HepG2 (cell line): ENCODE measurements at regions not wholly inside any gene's neighbourhood (a gene's known extent, or its start where the extent isn't known, plus 50 kb on each side); places are given as distances from the start of the nearest gene placed in this dataset.

ENCODE experiments used
- ATAC-seq: fragments of 200-7000 bp; cut with Tn5 transposase; 3 replicates; pipeline ENCODE4 v1.9.1; 2020; ENCODE audit warnings: mild to moderate bottlenecking, moderate library complexity
- BruUV-seq: library from RNA; stranded (reverse); fragments of 400-500 nt; replicated peaks from 2 replicates; lab custom pipeline; 2021; lab: Mats Ljungman, UMichigan
- CTCF ChIA-PET: fragments of 300-600 bp; formaldehyde crosslinking; extraction: SDS; loops from one replicate; lab custom pipeline; 2021; ENCODE audit warnings: low total read pairs, inconsistent platforms, low intra/inter-chr PET ratio; lab: Yijun Ruan, JAX
- POLR2A ChIA-PET: fragments of 350-600 bp; sonication (Branson Sonifier 250); formaldehyde crosslinking; loops from one replicate; lab custom pipeline; 2020; ENCODE audit warnings: antibody characterized with exemption, inconsistent platforms; lab: Yijun Ruan, JAX
- DNase-seq: peaks from one replicate; pipeline ENCODE4 v3.0.0-alpha.2; 2015; ENCODE audit warnings: low spot score
- FAIRE-seq: peaks from 3 replicates; lab custom pipeline; 2011; peaks lifted over from hg19 to GRCh38; lab: Jason Lieb, UNC
- H2AFZ ChIP-seq: one replicate; pipeline ENCODE4 v1.6.1; 2011; ENCODE audit warnings: low read length, inconsistent platforms
- H3K27ac ChIP-seq: fragments of 300-600 bp; 3 replicates; pipeline ENCODE4 v1.8.0; 2011; ENCODE audit warnings: mixed run types, mild to moderate bottlenecking, mixed read lengths, low read length, inconsistent platforms; ENCODE audit not compliant: insufficient read depth; ENCODE audit errors: extremely low read length
- H3K27me3 ChIP-seq, 2 experiments: fragments of 200-600 bp in 1 of 2; 2 replicates in 1 of 2; 3 replicates in 1 of 2; pipeline versions ENCODE4 v1.6.0 to v1.8.0; 2011; ENCODE audit warnings: low read length in 2 of 2, mild to moderate bottlenecking in 2 of 2, moderate library complexity in 2 of 2, inconsistent platforms in 1 of 2; ENCODE audit not compliant: insufficient read depth in 2 of 2, control insufficient read depth in 1 of 2
- H3K36me3 ChIP-seq, 2 experiments: fragments of 200-600 bp in 1 of 2; replicated peaks in 1 of 2; 2 replicates in 1 of 2; 3 replicates in 1 of 2; pipeline versions ENCODE4 v1.5.1 to v1.8.0; 2011; ENCODE audit warnings: low read length in 2 of 2, inconsistent platforms in 1 of 2; ENCODE audit not compliant: insufficient read depth in 2 of 2, control insufficient read depth in 1 of 2
- H3K4me1 ChIP-seq: 2 replicates; pipeline ENCODE4 v1.5.1; 2012; ENCODE audit warnings: low read length, inconsistent platforms; ENCODE audit not compliant: insufficient read depth
- H3K4me2 ChIP-seq: 2 replicates; pipeline ENCODE4 v1.6.0; 2011; ENCODE audit warnings: low read depth, low read length, inconsistent platforms
- H3K4me3 ChIP-seq, 3 experiments: fragments of 200-600 bp in 1 of 3; sonication (generic), shearing (Covaris generic) in 1 of 3; replicated peaks in 1 of 3; 2 replicates each; pipeline ENCODE4 v1.5.1; 2011 to 2016; ENCODE audit warnings: low read length in 3 of 3, inconsistent platforms in 2 of 3, low read depth in 2 of 3, mild to moderate bottlenecking in 2 of 3, control low read depth in 1 of 3, mixed read lengths in 1 of 3; ENCODE audit not compliant: insufficient read depth in 1 of 3
- H3K79me2 ChIP-seq: one replicate; pipeline ENCODE4 v1.6.1; 2011; ENCODE audit warnings: low read length, inconsistent platforms; ENCODE audit not compliant: insufficient read depth
- H3K9ac ChIP-seq: 2 replicates; pipeline ENCODE4 v1.6.0; 2011; ENCODE audit warnings: mild to moderate bottlenecking, low read depth, low read length, inconsistent platforms; ENCODE audit not compliant: insufficient read depth
- H3K9me3 ChIP-seq: 2 replicates; pipeline ENCODE4 v1.5.1; 2012; ENCODE audit warnings: mild to moderate bottlenecking, low read length
- H4K20me1 ChIP-seq: 2 replicates; pipeline ENCODE4 v1.6.0; 2011; ENCODE audit warnings: inconsistent platforms, mild to moderate bottlenecking, low read length, moderate library complexity; ENCODE audit not compliant: insufficient read depth
- CCDC6 ChIP-seq: sonication (generic); formaldehyde crosslinking; IDR thresholded peaks from 2 replicates; pipeline ENCODE4 v1.8.1; 2022; ENCODE audit warnings: mild to moderate bottlenecking, missing genetic modification reagents, moderate library complexity
- FOXO4 ChIP-seq: sonication (generic); formaldehyde crosslinking; conservative IDR thresholded peaks from 2 replicates; pipeline ENCODE4 v1.8.1; 2023; ENCODE audit warnings: missing genetic modification reagents
- HNRNPLL ChIP-seq: fragments of 200-400 bp; formaldehyde crosslinking; IDR thresholded peaks from 2 replicates; pipeline ENCODE4 v1.6.1; 2017; ENCODE audit warnings: mild to moderate bottlenecking, low read depth, low read length; ENCODE audit not compliant: poor library complexity, severe bottlenecking
- HOXA5 ChIP-seq: sonication (generic); formaldehyde crosslinking; IDR thresholded peaks from 2 replicates; pipeline ENCODE4 v1.4.0; 2020; ENCODE audit warnings: missing genetic modification reagents
- RFX1 ChIP-seq: fragments of 450-650 bp; IDR thresholded peaks from 2 replicates; pipeline ENCODE4 v1.6.1; 2017
- SETDB1 ChIP-seq: sonication (generic); formaldehyde crosslinking; IDR thresholded peaks from 2 replicates; pipeline ENCODE4 v1.5.1; 2020; ENCODE audit warnings: missing genetic modification reagents, mild to moderate bottlenecking, borderline replicate concordance
- THRA ChIP-seq: sonication (generic); formaldehyde crosslinking; IDR thresholded peaks from 2 replicates; pipeline ENCODE4 v1.4.0; 2020; ENCODE audit warnings: missing genetic modification reagents, borderline replicate concordance
- XRCC5 ChIP-seq: fragments of 200-400 bp; formaldehyde crosslinking; optimal IDR thresholded peaks from 2 replicates; pipeline ENCODE3; 2017; ENCODE audit warnings: mild to moderate bottlenecking, low read length
- ZFYVE20 ChIP-seq: sonication (generic); formaldehyde crosslinking; IDR thresholded peaks from 2 replicates; pipeline ENCODE4 v1.8.0; 2023; ENCODE audit warnings: low read depth, mild to moderate bottlenecking, moderate library complexity, missing genetic modification reagents, borderline replicate concordance
- ZNF782 ChIP-seq: sonication (generic); formaldehyde crosslinking; IDR thresholded peaks from 2 replicates; pipeline ENCODE4 v1.4.0; 2020; ENCODE audit warnings: missing genetic modification reagents, mild to moderate bottlenecking, borderline replicate concordance
- WGBS: methylation state at CpG from one replicate; pipeline ENCODE4 v1.1.6; 2017; ENCODE audit warnings: low lambda C conversion rate; 5-methylcytosine and 5-hydroxymethylcytosine counted together
- in situ Hi-C: cut with HindIII; loops from 2 replicates; pipeline ENCODE4 v1.10.0; 2017; ENCODE audit warnings: low pct_unique_long_range_greater_than_20kb; ENCODE audit not compliant: extremely low pct_ligation_motif_present
- intact Hi-C: fragments of 100-400 bp; cut with micrococcal nuclease; formaldehyde crosslinking; loops from one replicate; pipeline ENCODE4 v1.10.0; 2022; ENCODE audit not compliant: unreplicated experiment
- TF ChIP-seq, protein P1 (sequence below): sonication (generic); formaldehyde crosslinking; IDR thresholded peaks from 2 replicates; pipeline ENCODE4 v1.5.0; 2020; ENCODE audit warnings: missing genetic modification reagents
- TF ChIP-seq, protein P2 (sequence below): sonication (generic); formaldehyde crosslinking; IDR thresholded peaks from 2 replicates; pipeline ENCODE4 v1.8.0; 2022; ENCODE audit warnings: missing genetic modification reagents, mild to moderate bottlenecking, borderline replicate concordance

- Histone ChIP-seq H3K9me3 (no peaks in the 10 kb centered on the region), H3K4me3 (no peak overlapping the region), H3K27ac (no peak overlapping the region), H4K20me1 (no peaks in the 10 kb centered on the region), H3K4me1 (no peaks in the 10 kb centered on the region), H3K79me2 (no peaks in the 10 kb centered on the region), H3K9ac (no peak overlapping the region), H3K4me2 (no peak overlapping the region), H2AFZ (no peak overlapping the region), H3K27me3 (peaks cover 0 to 4% of the 10 kb centered on the region in 2 experiments; a peak in 1 of 5 replicates), H3K36me3 (no peaks in the 10 kb centered on the region)
- ChIA-PET CTCF (no interaction called here), POLR2A (no interaction called here)
- intact Hi-C loops (loop anchor here (10.0 kb wide), 1 partner anchor 1405 kb away; no protein-coding TSS in a partner anchor), in situ Hi-C loops (no loop called here)
- BruUV-seq = no TSS peak
- 14% methylated on average over 3 of the region's 3 CpGs for WGBS
- no peak for ATAC-seq
- TF ChIP-seq ZNF782 (no peak), XRCC5 (no peak)
- TF ChIP-seq, protein P1, sequence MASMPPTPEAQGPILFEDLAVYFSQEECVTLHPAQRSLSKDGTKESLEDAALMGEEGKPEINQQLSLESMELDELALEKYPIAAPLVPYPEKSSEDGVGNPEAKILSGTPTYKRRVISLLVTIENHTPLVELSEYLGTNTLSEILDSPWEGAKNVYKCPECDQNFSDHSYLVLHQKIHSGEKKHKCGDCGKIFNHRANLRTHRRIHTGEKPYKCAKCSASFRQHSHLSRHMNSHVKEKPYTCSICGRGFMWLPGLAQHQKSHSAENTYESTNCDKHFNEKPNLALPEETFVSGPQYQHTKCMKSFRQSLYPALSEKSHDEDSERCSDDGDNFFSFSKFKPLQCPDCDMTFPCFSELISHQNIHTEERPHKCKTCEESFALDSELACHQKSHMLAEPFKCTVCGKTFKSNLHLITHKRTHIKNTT (CRISPR knock-in tag) = no peak
- TF ChIP-seq, protein P2, sequence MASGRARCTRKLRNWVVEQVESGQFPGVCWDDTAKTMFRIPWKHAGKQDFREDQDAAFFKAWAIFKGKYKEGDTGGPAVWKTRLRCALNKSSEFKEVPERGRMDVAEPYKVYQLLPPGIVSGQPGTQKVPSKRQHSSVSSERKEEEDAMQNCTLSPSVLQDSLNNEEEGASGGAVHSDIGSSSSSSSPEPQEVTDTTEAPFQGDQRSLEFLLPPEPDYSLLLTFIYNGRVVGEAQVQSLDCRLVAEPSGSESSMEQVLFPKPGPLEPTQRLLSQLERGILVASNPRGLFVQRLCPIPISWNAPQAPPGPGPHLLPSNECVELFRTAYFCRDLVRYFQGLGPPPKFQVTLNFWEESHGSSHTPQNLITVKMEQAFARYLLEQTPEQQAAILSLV (CRISPR knock-in tag) = no peak
- no peak for FAIRE-seq
- DNase-seq = no peak
Measured at GRCh38 chr10:76759681-76760080, 877.9 kb downstream of the KCNMA1 start.

DNA sequence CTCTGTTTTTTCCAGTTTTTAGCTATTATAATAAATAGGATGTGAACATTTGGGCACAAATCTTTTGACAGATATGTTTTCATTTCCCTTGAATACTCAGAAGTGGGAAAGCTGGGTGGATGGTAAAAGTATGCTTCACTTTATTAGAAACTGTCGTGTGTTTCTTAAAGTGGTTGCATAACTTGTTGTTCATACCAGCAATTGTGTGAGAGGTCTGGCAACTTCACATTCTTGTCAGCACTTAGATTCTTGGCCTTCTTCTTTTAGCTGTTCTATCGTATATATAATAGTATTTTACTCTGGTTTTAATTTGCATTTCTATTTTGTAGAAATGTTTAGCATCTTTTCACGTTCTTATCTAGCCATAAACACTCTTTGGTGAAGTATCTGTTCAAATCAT is 894.4 kb downstream of the KCNMA1 start:
- H3K4me2 ChIP-seq = no peak overlapping the region
- DNase-seq (no peak), ATAC-seq (no peak), FAIRE-seq (no peak)
- in situ Hi-C loops = no loop called here
- H3K4me3 ChIP-seq = no peak overlapping the region
- H3K27ac ChIP-seq = no peak overlapping the region
- POLR2A ChIA-PET = no interaction called here
- no peaks in the 10 kb centered on the region for H3K4me1 ChIP-seq
- no peaks in the 10 kb centered on the region for H4K20me1 ChIP-seq
- no TSS peak for BruUV-seq
- no peaks in the 10 kb centered on the region for H3K36me3 ChIP-seq
- intact Hi-C loops = no loop called here
- 0% methylated on average over 3 of the region's 3 CpGs for WGBS
- H3K79me2 ChIP-seq = no peaks in the 10 kb centered on the region
- CTCF ChIA-PET = no interaction called here
- no peaks in the 10 kb centered on the region for H3K9me3 ChIP-seq
- H2AFZ ChIP-seq = no peak overlapping the region
- no peaks in the 10 kb centered on the region for H3K27me3 ChIP-seq
- no peak overlapping the region for H3K9ac ChIP-seq
- no peak for TF ChIP-seq RFX1
- no peak for TF ChIP-seq SETDB1 (CRISPR knock-in tag)
- no peak for TF ChIP-seq CCDC6 (CRISPR knock-in tag)
- TF ChIP-seq THRA (CRISPR knock-in tag) = no peak
- TF ChIP-seq ZFYVE20 (CRISPR knock-in tag) = no peak
- TF ChIP-seq FOXO4 (CRISPR knock-in tag) = no peak
- TF ChIP-seq HNRNPLL = no peak
- no peak for TF ChIP-seq HOXA5
